T-helper 2 cell (primary cell): ENCODE measurements at regions not wholly inside any gene's neighbourhood (a gene's known extent, or its start where the extent isn't known, plus 50 kb on each side); places are given as distances from the start of the nearest gene placed in this dataset.
"Not testable (repeated sequence)": the region's sequence is repeated elsewhere in the genome, so short reads cannot be mapped to it uniquely, and the experiment has no call there.

Source experiments
- DNase-seq, 5 experiments: peaks; one replicate each; pipeline versions ENCODE4 v3.0.0 to v3.0.0-alpha.2; 2012 to 2022

DNA sequence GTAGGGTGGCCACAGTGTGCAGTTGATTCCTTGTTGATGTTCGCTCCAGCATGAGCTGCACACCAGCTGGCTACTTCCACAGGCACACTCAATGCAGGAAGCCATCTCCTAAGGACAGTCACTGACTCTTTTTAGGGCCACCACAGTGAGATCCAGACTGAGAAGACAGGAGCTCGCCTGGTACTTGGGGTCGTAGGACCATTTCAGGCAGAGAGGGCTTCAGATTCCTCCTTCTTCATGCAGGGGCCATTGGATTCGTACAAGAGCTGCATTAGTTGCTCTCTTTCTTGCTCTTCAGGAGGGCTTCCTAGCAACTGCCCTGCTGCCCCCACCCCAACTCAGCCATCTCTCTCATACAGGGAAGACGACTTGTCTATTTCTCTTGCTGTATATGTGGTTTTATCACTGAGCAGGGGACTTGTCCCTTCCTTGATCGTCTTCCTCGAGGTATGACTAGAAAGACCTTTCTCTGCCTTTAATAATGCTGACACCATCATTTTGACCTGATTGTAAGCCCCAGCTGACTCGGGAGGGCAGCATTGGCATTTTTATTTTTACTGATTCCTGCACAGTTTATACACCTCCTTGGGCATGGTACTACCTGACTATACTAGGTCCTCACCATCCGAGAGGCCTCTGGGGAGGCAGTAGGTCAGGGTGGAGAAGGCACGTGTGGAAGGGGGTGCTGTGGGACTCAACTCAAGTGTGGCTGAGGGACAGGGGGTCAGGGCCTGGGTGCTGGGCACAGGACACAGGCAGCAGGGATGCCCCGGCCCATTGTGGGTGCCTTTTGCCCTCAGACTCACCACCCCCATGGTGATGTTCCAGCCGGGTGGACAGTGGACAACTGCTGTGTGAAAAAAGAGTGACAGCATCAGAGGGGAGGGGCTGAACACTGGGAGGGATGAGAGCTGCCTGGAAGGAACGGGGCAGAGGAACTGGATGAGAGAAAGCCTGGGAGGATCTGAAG, 136.7 kb upstream of the ZNF746 start:
- no peak for DNase-seq

DNA sequence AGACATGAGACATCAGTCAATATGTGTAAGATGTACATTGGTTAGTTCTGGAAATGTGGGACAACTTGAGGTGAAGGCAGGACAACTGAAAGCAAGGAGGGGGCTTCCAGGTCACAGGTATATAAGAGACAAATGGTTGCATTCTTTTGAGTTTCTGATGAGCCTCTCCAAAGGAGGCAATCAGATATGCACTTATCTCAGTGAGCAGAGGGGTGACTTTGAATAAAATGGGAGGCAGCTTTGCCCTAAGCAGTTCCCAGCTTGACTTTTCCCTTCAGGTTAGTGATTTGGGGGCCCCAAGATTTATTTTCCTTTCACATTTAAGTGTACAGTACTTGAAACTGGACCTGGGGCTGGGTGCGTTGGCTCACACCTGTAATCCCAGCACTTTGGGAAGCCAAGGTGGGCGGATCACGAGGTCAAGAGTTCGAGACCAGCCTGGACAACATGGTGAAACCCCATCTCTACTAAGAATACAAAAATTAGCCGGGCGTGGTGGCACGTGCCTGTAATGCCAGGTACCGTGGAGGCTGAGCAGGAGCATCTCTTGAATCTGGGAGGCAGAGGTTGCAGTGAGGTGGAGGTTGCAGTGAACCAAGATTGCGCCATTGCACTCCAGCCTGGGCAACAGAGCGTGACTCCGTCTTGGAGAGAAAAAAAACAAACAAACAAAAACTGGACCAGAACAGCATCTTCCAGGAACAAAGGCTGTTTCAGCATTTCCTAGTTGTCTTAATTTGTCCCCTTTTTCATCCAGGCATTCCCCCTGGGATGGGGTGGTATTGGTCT, 130.9 kb upstream of the ZNF746 start:
- not testable (repeated sequence) for DNase-seq

DNA sequence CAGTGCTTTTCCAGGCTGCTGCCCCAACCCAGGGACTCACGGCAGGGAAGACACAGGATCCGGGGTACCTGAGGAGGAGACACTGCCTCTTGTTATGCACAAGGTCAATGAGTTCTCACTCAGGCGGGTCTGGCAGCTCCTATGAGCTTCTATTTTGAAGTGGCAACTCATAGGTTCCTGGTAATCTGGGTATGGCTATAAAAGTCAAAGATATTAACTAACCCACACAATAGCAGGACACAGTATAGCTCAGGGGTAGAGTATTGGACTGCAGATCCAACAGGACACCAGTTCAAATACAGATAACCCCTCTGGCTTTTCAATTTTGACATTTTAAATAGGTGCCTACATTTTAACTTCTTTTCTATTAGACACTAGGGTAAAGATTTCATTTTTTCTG, 130.3 kb upstream of the ZNF746 start:
- DNase-seq: no peak

DNA sequence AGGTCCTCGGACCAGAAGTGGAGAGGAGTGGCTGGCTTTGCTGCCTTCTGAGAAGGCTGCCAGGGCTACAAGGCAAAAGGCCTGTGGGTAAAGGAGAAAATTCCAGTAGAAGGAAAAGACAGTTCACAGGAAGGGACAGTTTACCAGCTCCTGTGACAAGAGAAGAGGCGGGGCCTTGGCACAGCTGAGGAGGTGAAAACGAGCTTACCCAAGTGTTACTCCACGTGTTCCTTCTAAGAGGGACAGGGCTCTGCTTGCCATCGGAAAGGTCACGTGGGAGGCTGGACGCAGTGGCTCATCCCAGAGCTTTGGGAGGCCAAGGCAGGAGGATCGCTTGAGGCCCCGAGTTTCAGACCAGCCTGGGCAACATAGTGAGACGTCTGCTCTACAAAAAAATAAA, 129.4 kb upstream of the ZNF746 start:
- DNase-seq: no peak

DNA sequence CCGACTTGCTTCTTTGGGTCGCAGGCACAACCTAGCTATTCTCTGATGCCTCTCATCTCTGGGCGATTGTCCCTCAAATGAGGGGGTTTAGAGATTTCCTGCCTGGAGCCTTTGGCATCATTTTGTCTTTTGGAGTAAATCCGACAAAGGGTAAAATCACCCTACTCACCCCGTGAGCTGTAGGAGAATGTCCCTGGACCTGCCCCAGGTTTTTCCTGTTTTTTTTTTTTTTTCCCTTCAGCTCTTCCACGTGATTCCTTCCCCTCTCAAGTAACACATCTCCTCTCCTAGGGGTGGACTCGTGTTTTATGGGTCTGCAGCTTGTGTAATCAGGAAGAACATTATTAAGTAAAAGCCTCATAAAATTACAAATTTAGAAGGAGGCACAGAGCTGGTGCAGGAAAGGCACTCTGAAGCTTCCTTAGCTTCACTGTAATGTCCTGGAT, 128.4 kb upstream of the ZNF746 start:
- DNase-seq: no peak

DNA sequence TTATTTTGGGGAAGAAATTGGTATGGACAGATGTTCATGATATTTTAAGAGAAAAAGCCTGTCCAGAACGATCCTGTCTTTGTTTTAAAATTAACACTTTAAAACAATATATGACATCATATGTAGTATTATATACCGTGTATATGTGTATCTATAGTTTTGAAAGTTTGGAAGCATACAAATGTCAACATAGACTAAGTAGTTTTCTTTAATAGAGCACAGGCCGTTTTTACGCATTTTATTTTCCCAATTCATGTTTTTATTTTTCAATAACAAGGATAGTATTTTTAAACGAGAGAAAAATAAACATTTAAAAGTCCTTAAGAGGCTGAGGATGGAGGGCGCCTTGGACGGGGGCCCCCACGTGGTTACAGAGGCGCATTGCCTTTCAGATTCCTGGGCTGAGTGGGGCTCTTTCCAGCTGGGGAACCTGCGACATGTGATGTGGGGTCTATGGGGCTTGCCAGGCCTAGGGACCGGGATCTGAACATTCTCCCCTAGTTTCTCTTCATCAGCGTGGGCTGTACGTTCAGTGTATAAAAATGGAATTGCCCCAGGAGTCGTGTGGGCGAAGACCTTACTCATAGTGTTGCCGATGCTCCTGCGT, 127.8 kb upstream of the ZNF746 start:
- DNase-seq: peak; percentile 15 to 63 (median 41)

DNA sequence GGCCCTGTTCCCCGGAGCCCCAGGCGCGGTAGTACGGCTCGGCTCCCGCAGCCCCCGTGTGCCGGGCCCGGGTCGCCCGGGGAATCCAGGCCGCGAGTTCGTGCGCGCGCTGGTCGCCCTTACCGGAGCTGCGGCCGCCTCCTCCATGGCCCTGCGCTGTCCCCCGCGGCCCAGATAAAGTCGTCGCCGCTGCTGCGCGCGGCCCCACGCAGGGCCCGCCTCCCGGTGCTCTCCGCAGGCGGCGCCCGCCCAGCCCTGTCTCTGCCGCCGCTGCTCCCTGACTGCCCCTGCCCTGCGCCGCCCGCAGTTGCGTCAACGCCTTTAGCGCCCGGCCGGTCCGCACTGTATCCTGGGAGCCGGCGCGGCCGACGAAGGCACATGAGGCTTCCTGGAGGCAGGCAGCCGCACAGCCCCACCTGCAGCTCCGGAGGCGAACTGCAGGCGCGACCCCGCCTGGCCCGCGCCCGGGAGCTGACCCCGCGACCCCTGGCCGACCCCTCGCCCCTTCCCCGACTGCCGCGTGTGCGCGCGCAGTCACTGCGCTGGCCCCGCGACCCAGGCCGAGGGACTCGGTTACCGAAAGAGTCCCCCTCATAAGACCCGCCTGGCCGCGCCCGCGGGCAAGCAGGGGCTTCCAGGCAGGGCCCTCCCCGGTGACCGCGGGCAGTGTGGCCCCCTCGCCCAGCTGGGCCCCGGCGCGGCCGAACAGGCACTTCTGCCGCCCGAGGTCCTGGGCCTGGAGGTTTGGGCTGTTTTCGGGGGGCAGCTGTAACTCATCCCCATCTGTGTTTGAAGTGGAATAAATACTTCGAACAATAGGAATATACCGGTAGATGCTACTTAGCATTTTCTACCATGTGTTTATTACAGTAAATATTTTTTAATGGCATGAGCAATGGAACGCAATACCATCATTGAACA, 127.1 kb upstream of the ZNF746 start:
- DNase-seq: peak; percentile 82 to 95 (median 88)

DNA sequence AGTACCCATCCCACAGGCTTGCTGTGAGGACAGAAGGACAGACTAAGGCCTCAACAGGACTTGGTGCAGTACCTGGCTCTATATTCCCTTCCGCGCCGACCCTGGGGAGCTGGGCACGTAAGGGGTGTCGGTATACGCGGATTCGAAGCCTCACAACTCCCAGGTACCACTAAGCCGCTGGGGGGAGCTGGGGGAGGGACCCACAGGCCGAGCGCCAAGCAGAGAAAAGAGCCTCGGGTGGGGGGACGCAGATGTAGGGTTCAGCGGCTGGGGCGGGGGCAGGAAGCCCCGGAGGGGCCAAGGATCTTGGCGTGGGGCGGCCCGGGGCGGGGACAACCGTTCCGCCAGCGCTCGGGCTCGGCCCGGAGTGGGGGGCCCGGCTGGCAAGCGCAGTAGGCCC, 126.4 kb upstream of the ZNF746 start:
- peak; percentile 20 to 64 (median 26) for DNase-seq

DNA sequence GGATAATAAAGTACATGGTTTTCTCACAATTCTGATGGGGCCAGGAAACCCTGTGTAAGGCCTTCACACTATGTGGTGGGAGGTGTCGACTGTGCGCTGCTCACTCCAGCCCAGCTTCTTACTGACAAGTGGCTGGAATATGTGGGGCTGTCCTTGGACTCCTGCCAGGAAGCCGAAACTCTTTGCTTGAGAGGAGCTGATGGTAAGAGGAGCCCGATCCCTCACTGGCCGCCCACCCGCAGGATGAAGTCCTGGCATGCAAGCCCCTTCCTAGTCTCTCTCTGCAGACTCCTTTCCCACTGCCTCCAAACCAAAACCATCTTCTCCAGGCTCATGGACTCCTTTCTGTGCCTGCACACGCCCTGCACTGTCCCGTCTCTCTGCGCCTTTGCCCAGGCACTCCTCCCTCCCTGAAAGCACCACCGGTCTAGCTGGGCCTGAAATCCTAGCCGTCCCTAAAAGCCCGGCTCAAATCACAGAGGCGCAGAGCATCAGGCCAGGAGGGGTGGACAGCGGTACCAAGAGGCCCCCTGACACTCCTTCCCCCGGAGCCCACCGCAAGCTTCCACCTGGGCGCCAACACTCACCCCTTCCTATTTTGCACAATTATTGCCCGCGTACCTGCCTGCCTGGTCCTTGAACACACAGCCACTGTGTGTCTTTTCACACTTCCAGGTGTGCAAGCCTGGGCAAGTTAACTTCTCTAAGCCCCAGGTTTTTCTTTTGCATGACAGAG, 125.8 kb upstream of the ZNF746 start:
- DNase-seq: not testable (repeated sequence)

DNA sequence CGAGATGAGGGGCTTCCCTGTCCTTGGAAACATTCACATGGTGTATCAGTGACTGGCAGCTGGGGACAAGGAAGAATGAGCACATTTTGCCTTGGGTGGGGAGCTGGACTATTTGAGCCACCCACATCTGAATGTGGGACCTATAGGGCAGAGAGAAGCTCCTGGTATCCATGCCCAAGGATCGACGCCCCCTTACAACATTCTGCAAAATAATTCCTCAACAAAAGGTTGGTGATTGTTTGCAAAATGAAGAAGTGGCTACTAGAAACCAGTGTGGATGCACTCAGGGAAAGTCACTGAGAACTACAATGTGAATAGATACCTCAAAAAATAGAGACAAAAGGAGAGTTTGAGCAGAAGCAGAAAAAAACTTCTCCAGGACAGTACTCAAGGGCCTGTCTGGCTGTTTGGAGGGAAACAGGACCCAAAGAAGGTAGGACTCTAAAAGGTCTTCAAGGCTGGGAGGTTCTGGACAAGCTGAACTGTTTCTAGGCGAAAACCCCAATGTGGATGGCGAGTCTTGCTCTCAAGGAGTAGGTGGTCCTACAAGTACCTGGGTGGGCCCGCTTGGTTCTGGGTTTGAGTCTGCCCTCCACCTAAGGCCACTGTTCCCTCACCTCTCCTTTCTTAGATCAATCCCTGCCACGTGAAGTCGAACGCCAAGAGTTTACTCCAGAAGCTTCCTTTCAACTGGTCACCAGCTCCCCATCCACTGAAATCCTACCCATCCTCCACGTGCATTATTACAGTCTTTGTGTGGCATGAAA, 125.0 kb upstream of the ZNF746 start:
- no peak for DNase-seq

DNA sequence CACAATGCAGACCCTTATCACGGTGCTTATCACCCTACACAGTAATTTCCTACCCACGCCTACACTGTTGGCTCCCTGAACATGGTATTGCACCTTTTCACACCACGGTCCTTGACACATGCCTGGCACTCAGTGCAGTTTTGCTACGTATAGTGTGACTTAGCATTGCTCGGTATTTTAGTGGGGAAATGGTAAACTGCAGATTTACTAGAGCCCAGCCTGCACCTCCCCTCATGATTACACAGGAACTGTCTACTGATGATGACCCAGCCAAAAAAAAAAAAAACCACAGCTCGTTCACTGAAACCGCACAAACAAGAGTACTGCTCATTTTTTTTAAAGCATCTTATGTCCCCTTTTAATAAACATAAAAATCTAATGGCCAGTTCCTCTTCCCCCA, 124.2 kb upstream of the ZNF746 start:
- DNase-seq: peak in 3 of 5 experiments; percentile 8 to 89 (median 36)

DNA sequence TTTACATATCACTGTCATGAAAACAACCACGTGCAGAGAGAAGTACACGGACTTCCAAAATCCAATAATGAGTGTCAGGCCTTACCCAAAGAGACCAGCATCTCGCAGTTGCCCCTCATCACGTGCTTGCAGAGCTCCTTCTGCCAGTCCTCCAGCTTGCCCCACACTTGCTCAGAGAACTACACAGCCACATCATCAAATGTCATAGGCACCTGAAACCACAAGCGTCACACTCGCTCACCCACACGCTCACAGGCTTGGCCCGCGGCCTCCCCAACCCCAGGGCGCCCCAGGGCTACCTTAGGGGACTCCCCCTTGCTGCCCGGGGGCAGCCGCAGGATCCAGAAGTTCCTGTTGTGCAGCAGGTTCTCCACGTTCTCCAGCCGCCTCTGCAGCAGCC, 123.4 kb upstream of the ZNF746 start:
- peak in 4 of 5 experiments; percentile 31 to 86 (median 60) for DNase-seq

DNA sequence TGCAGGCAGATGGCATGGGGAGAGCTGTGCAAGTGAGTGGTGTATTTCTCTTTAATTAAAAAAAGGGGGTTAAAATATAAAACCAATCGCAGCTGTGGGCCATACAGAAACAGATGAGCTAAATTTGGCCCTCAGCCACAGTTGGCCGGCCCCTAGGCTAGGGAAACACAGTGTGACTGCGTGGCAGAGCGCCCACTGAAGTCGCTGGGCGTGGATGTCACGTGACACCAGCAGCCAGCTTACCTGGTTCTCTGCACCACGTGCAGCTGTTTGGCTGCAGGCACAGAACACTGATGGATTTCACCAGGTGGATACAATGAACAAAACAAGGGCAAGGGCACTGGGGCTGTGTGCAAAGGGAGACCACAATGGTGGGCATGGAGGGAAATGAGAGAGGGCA, 119.3 kb upstream of the ZNF746 start:
- DNase-seq: no peak

DNA sequence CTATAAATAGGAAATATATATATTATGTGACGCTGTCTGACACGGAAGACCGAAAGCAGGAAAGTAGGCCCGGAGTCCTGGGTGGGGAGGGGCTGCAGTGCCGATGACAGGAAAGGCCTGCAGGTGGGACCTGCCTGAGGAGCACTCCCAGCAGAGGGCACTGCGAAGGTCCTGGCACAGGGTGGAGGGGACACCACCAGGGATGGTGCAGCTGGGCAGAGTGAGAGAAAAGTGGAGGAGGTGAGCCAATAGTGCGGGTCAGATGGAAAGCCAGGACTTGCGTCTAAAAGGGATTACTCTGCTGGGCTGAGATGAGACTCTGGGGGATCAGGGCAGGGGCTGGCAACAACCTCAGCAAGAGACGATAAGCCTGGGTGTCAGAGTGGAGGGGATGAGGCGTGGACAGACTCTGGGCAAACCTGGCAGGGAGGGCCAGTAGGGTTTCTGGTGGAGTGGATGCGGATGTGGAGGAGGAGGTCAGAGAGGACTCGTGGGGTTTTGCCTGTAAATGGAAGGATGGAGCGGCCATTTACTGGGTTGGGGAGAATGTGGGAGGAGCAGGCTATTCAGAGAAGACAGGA, 118.2 kb upstream of the ZNF746 start:
- no peak for DNase-seq

DNA sequence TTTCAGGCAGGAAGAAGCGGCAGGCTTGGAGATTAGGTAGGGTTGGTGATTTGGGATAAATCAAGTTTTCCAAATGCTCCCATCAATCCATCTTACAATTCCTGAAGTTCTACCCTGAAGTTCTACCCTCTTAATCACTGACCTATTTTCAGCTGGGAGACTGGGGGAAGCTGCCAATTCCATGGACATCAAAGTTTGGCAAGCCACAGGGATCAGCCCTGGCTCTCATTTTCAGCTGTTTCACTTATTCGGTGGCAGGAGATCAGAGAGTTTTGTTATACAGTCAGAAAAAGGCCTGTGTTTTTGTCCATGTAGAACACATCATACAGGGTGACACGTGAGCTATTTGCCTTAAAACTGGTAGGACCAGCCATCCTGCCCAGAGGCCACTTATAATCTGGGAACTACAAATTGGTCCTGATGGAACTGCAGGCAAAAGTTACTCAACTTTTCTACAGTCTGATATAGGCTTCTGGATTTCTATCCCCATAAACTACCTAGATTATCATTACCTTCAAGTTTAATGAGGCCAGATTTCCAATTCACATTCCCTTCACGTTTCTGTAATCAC, 112.9 kb upstream of the ZNF746 start:
- DNase-seq: no peak

DNA sequence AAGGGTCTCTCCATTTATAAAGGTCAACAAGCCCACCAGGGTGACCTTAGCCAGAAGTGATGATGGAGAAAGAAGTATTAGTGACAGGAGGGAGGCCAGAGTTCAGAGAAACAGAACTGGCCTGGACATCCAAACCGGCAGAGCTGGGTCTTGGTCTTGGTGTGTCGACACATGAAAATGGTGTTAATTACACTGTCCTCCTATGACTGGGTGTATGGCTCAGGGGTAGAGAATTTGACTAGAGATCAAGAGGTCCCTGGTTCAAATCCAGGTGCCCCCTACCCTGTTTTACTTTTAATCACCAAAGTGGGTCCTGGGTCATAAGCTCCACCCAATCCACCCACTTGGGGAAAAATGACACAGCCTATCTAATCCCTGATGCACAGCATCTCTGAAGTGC, 110.6 kb upstream of the ZNF746 start:
- DNase-seq: no peak

DNA sequence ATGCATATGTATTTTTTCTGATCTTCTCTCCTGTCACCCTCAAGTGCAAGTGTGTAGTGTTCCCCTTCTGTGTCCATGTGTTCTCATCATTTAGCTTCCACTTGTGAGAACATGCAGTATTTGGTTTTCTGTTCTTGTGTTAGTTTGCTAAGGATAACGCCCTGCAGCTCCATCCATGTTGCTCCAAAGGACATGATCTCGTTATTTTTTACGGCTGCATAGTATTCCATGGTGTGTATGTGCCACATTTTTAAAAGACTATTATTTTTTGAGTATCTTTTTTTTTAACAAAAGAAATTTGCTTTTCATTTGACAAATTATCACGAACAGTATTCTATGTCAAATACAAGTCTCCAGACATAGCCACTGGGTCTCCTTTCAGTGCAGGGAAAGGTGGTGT, 110.1 kb upstream of the ZNF746 start:
- no peak for DNase-seq

DNA sequence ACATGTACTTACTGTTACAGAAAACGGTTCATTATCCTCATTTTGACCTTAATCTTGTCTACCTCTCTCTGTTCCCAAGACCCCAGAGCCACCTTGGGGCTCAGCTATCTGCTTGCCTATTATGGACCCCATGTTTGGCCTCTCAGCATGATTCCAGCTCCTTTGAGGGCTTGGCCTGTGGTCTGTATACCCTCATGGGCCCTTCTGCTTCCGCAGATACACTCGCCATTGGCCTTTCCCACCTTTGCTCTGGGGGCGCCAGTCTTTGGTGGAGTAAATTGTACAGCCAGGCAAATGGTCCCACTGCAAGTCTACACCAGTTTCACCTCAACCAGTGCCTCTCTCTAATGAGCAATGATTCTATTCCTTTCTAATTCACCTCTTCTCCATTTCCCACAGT, 109.2 kb upstream of the ZNF746 start:
- no peak for DNase-seq

DNA sequence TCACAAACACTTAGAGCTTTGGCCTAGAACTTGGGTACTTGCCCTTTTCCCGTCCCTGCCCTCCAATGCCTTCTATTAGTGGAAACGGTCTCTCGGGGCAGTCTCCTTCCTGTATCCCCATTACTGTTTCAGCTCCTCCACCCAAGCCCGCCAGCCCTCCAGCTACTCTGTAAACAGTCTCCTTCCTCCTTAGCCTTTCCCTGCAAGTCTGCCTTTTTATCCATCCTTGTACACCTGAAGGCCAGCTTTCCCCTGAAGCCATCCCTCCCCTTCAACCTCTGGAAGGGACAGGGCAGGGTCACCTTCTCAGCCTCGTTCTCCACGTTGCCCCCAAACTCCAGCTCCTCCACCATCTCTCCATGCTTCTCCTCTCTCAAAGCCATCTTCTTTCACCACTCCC, 108.1 kb upstream of the ZNF746 start:
- no peak for DNase-seq

DNA sequence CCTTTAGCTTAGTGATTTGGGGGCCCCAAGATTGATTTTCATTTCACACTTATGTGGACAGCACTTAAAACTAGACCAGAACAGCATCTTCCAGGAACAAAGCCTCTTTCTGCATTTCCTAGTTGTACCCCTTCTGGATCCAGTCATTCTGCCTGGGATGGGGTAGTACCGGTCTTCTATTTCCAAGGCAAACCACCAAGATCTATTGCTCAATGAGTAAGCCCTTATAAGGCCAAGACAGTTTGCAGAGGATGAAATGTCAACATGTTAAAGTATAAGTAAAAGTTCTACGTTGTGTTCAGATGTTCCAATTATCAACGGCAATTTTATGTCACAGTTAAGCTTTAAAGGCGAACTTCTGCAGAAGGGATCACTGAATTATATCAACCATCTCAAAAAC, 106.9 kb upstream of the ZNF746 start:
- DNase-seq: no peak
